ENCODE measurements at regions not wholly inside any gene's neighbourhood (a gene's known extent, or its start where the extent isn't known, plus 50 kb on each side); places are given as distances from the start of the nearest gene placed in this dataset.

DNA sequence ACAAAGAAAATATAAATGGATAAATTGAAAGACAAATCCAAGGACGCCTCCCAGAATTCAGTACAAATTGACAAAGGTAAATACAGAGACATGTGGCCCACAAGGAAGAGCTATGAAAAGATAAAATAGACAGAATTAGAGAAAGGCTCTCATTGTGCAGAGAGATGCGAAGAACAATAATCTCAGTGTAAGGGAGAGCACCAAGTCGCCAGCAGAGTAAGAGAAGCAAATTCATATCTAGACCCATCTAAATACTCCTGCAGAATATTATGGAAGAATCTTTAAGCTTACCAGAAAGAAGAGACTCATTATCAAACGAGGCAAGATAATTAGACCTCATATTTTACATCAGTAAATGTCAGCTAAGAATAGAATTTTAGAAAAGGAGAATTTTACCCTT, 101.7 kb upstream of the ITGA1 start:
- H3K4me3 ChIP-seq (ENCODE audit: extremely low read depth in 1 of 4, insufficient read depth in 2 of 4, low read depth in 3 of 4, low read length in 4 of 4): no peak overlapping the region
- no peaks in the 10 kb centered on the region for H3K9me3 ChIP-seq (ENCODE audit: insufficient read depth in 2 of 2, low read depth in 1 of 2, low read length in 1 of 2)
- H3K4me2 ChIP-seq (ENCODE audit: insufficient read depth in 1 of 2, low read depth in 2 of 2, low read length in 2 of 2): no peak overlapping the region
- no peaks in the 10 kb centered on the region for H4K20me1 ChIP-seq (replicated peaks in 1 of 2; ENCODE audit: control insufficient read depth in 1 of 2, insufficient read depth in 2 of 2, low read length in 2 of 2)
- no peaks in the 10 kb centered on the region; the same call in 1 of the 2 replicates for H3K23me2 ChIP-seq (ENCODE audit: low read depth, low read length)
- H3K27ac ChIP-seq (ENCODE audit: low read depth, low read length): no peak overlapping the region
- no peak overlapping the region for H2BK5ac ChIP-seq (ENCODE audit: low read depth, low read length)
- H3K79me2 ChIP-seq (ENCODE audit: control insufficient read depth in 1 of 2, insufficient read depth in 2 of 2, low read length in 2 of 2): no peaks in the 10 kb centered on the region
- H3K36me3 ChIP-seq (ENCODE audit: control insufficient read depth in 2 of 4, insufficient read depth in 4 of 4, low read length in 3 of 4): no peaks in the 10 kb centered on the region
- H3K27me3 ChIP-seq (replicated peaks in 1 of 4; ENCODE audit: control insufficient read depth in 3 of 4, extremely low read depth in 1 of 4, insufficient read depth in 3 of 4, low read length in 3 of 4): no peaks in the 10 kb centered on the region
- H3K9ac ChIP-seq (replicated peaks in 1 of 4; ENCODE audit: extremely low read depth in 1 of 4, low read depth in 3 of 4, low read length in 3 of 4): no peak overlapping the region
- H3K4ac ChIP-seq (replicated peaks; ENCODE audit: insufficient read length, low read depth, low read length): no peak overlapping the region
- H3K79me1 ChIP-seq (ENCODE audit: low read depth, low read length): no peaks in the 10 kb centered on the region
- TF ChIP-seq CHD2 (IDR thresholded peaks at IDR 0.05; ENCODE audit: low read length): no peak
- TF ChIP-seq FOSL1 (IDR thresholded peaks at IDR 0.05; ENCODE audit: insufficient read depth, low read depth, low read length): no peak
- no peak for TF ChIP-seq CBX8 (IDR thresholded peaks at IDR 0.05; ENCODE audit: borderline replicate concordance, low read depth, low read length)
- TF ChIP-seq PHF8 (conservative IDR thresholded peaks at IDR 0.05; ENCODE audit: low read depth, low read length): no peak
- no peak for TF ChIP-seq SIX5 (IDR thresholded peaks at IDR 0.05; ENCODE audit: low read depth, low read length)
- no peak for TF ChIP-seq HDAC6 (IDR thresholded peaks at IDR 0.05; ENCODE audit: low read depth, low read length)
- no peak for TF ChIP-seq BCL11A (IDR thresholded peaks at IDR 0.05; ENCODE audit: low read depth in 2 of 2, low read length in 2 of 2)
- no peak for TF ChIP-seq BRCA1 (IDR thresholded peaks at IDR 0.05; ENCODE audit: low read depth, low read length)
- no peak for TF ChIP-seq TEAD4 (IDR thresholded peaks at IDR 0.05; ENCODE audit: low read depth, low read length)
- no peak for TF ChIP-seq RNF2 (IDR thresholded peaks at IDR 0.05; ENCODE audit: borderline replicate concordance, low read depth, low read length, missing control alignments, poor library complexity, severe bottlenecking)
- TF ChIP-seq RFX5 (IDR thresholded peaks at IDR 0.05; ENCODE audit: borderline replicate concordance, low read depth, low read length): no peak
- DNase-seq (ENCODE audit: low read depth in 1 of 2, low spot score in 2 of 2): no peak
- H2BK120ac ChIP-seq (replicated peaks; ENCODE audit: low read depth, low read length): no peak overlapping the region
- no peak overlapping the region for H2BK15ac ChIP-seq (ENCODE audit: low read length)
- no peak overlapping the region for H2BK20ac ChIP-seq (ENCODE audit: low read length)
- H3K56ac ChIP-seq (replicated peaks; ENCODE audit: insufficient read length, low read depth, low read length): no peak overlapping the region
- H2BK12ac ChIP-seq (ENCODE audit: low read depth, low read length): no peak overlapping the region
- ChIA-PET POLR2A (ENCODE audit: partially characterized antibody) (interaction anchor here (1.4 kb wide), 1 partner anchor 113 kb away, joined by 3 read pairs; no protein-coding TSS in a partner anchor), CTCF (ENCODE audit: partially characterized antibody) (interaction anchor here (1.1 kb wide), 1 partner anchor 22 kb away, joined by 3 read pairs; no protein-coding TSS in a partner anchor)
- H3K14ac ChIP-seq (ENCODE audit: insufficient read length): no peak overlapping the region
- H2AK5ac ChIP-seq (ENCODE audit: low read depth, low read length): no peak overlapping the region
- no peak overlapping the region for H3K23ac ChIP-seq (ENCODE audit: insufficient read length)
- H2AFZ ChIP-seq (ENCODE audit: low read length): no peak overlapping the region
- H4K91ac ChIP-seq (replicated peaks; ENCODE audit: insufficient read length, low read length): no peak overlapping the region
- FAIRE-seq: no peak
- no peak overlapping the region for H3K18ac ChIP-seq (ENCODE audit: extremely low read depth, low read length)
- no peak overlapping the region for H4K8ac ChIP-seq (ENCODE audit: extremely low read depth, insufficient read depth, low read length)
- WGBS, 2 experiments (ENCODE audit: extremely low coverage in 1 of 2, insufficient coverage in 1 of 2, insufficient read length in 1 of 2, insufficient replicate concordance in 2 of 2, low coverage in 1 of 2, low lambda C conversion rate in 2 of 2, missing lambda C conversion rate in 1 of 2): 92% methylated on average over 4 of the region's 4 CpGs; no CpG with 5 or more reads in 1 of the 2 experiments
- H4K5ac ChIP-seq (ENCODE audit: insufficient read length, low read depth, low read length): no peak overlapping the region
- H3K4me1 ChIP-seq (replicated peaks in 1 of 4; ENCODE audit: control insufficient read depth in 3 of 4, insufficient read depth in 4 of 4, low read length in 3 of 4): peaks cover 0 to 7% (median 4%) of the 10 kb centered on the region in 4 experiments; a peak in 6 of 7 replicates

All from H1 (cell line).